ENCODE measurements at regions not wholly inside any gene's neighbourhood (a gene's known extent, or its start where the extent isn't known, plus 50 kb on each side); places are given as distances from the start of the nearest gene placed in this dataset.

- DNase-seq = no peak
Observed at GRCh38 chr2:38446906-38447561, 70.0 kb upstream of the ATL2 start.

DNA sequence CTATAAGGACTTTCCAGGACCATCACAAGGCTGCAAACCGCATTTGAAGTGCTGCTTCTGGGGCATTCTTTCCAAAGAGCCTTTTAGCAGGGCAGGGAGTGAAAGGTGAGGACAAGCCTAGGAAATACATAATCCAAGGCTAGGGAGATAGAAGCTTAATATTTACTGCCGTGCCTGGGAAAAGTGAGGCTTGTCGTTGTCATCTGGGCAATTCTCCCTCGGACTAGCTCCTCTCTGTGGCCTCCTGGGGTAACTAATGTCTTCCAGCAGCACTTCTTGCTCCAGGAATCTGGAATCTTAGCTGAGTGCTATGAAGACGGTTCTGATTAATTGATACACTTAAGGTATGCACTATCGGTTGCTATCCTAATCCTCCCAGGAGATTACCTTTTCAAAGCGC, 69.3 kb upstream of the ATL2 start:
- DNase-seq = no peak

GRCh38 chr2:38444247-38444646, 67.2 kb upstream of the ATL2 start:
- no peak for DNase-seq

DNA sequence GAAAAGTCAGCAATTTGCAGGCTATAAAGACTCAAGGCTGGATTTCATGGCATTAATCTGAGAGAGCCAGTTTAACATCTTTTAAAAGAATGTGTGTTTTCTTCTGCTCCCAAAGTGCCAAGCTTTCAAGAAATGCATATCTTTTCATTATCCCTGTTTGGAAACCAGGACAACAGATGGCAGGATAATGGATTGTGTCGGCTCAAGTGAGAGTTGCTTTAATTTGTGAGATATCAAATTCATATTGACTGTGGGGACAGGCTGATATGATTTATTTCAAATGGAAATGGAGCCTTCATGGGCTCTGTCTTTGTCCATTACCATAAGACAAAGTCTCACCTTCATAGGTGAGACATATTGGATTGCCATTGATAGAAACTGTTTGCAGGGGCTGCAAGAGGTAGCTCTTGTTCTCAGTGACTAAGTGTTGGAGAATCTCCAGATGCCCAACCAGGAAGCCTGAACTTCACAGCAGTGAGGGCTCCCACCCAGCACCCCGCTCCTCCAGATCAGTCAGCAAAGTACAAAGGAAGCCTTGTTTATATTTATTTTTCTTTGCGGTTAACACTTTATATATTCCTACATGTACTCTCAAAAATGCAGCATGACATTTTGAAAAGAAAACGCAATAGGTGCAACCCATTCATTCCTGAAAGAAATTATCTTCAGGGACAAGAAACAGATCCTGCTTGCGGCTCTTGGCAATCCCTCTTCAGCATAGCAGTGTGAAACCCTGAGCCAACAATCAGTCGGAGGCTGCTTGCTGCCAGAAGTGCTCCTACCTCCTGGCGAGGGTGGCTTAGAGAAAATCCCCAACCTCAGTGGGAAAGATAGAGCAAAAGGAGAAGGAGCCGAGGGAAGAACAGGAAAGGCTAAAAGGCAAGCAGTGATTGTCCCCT, 65.8 kb upstream of the ATL2 start:
- no peak for DNase-seq

DNA sequence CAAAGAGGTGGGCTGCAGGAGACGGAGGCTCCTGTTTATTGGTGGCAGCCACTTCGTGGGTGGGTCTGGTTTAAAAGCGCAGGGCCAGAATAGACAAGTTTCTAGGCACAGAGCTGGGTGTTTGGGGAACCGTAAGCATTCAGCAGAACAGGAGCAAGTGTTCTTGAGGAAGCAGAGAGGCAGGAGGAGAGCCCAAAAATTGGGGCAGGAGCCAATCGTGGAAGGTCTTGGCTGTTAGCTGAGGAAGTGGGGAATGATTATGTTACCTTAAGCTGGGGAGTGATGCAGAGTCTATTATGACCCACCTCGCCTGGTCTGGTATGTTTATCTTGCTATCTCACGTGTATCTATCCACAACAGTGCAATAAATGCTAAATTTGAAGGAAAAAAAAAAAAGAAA, 64.3 kb upstream of the ATL2 start:
- DNase-seq = no peak

- no peak for DNase-seq
Observed at GRCh38 chr2:38440655-38441054, 63.6 kb upstream of the ATL2 start.

DNA sequence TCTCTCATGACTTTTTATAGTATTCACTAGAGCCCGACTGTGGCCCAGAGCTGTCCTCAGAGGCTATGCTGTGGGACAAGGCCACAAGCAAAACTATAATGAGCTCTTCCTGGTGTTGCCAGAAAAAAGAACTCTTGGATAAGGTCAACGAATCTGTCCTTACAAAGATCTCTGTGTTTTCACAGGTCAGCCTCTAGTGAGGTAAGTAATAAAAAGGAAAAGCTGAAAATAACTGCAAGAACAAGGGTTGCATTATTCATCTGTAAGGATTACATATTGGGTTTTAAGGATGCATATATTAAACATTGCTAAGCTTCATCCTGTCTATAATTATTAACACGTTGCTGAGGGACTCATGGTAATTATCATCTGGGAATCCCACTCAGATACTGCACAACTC, 62.8 kb upstream of the ATL2 start:
- DNase-seq = no peak

DNA sequence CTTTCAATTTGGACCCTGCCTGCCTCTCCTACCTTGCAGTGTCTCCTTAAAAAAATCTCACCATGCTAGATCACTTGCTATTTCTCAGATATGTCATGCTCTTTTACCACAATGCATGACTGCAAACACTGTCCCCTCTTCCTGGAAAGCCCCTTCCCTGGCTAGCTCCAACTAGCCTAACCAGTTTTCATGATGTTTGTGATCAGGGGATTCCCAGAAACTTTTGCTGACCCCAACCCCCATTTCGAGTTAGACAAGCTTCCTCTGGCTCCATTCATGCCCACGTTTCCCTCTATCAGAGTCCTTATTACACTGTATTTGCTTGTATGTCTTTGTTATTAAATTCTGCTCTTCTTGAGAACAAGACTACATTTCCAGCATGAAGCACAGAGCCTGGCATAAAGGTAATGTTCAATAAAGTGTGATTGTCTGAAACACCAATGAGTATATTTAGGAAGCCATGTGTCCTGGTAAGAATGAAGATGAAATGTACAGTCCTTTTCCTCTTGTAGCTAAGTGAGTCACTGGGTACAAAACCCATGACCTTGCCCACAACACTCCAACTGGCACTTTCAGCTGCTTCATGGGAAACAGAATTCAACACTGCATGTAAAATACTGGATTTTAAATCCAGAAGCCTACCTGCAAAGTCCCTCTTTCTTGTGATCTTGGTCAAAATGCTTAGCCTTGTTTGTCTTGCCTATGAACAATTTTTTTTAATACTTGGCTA, 62.0 kb upstream of the ATL2 start:
- DNase-seq = no peak

DNA sequence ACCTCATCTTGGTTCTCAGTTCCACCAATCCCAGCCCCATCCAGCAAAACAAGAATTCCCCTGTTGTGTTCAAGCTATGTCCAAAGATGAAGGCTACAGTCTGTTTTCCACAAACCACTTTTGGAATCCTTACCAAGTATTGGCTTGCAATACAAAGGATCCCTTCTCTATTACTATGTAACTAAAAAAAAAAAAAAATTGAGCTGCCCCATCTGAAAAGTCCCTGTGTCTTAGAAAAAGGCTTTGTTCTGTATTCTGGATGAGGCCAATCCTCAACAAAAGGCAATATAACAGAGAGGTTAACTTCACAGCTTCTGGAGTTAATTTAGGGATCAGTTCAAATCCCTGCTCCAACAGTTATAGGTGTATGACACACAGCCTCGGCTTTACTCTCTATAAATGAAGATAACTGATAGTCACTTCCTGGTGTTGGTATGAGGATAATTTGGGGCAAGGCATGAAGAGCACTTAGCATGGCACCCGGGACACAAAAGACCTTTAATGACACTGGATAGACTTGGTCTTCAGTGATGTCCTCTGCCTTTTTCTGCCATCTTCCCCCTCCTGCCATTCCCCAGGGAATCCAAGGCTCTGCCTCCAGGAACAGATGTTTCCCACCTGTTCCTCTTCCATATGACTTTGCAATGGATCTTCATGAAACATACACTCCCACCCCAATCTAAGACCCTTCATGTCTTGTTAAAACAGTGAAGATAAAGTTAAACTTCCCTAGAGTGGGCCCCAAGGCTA, 61.2 kb upstream of the ATL2 start:
- no peak for DNase-seq

DNA sequence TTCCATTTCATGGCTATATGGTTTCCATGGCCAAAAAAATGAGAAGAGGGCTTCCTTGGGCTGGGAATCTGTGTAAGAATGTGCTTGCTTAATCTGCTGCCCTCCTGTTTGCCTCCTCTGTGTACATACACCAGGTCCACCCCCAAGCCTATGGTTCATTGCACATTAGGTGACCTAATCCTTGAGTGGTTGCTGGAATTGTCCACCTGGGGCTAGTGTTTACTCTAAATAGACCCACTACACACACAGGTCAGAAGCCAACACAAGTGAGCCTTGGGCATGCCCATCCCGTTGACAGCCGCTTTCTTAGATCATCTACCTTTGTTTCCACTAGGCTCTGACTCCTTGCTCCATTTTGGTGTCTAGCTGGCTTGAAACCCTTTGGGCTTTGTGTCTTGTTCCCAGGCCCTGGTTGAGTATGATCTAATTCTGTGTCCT, 59.2 kb upstream of the ATL2 start:
- DNase-seq = no peak

GRCh38 chr2:38435775-38436174, 58.7 kb upstream of the ATL2 start:
- no peak for DNase-seq

DNA sequence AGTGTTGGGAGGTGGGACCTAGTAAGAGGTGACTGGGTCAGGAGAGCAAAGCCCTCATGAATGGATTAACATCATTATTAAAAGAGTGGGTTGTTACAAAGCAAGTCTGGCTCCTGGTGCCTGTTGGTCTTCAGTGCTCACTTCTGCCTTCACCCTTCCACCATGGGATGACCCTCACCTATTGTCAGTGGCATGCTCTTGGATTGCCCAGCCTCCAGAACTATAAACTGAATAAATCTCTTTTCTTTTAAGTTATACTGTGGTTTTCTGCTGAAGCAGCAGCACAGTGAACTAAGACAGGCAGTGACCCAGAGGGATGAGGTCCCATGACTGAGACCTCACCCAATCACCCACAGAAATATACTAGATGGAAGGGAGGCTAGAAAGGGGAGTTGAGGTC, 57.5 kb upstream of the ATL2 start:
- DNase-seq = no peak

DNA sequence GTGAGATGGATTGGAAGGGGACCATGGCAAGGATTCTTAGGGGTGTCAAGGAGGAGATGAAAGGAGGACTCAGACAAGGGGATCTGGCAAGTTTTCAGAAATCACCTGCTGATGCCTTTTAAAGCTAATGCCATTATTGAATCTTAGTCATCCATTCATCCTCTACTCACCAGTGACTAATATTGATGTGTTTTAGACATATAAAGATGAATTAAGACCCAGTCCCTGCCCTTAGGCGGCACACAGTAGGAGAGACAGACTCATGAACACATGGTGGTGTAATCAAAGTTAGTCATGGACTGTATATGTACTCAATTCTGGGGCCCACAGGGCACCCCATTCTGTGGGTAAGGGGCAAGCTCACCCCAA, 56.5 kb upstream of the ATL2 start:
- DNase-seq = no peak

DNA sequence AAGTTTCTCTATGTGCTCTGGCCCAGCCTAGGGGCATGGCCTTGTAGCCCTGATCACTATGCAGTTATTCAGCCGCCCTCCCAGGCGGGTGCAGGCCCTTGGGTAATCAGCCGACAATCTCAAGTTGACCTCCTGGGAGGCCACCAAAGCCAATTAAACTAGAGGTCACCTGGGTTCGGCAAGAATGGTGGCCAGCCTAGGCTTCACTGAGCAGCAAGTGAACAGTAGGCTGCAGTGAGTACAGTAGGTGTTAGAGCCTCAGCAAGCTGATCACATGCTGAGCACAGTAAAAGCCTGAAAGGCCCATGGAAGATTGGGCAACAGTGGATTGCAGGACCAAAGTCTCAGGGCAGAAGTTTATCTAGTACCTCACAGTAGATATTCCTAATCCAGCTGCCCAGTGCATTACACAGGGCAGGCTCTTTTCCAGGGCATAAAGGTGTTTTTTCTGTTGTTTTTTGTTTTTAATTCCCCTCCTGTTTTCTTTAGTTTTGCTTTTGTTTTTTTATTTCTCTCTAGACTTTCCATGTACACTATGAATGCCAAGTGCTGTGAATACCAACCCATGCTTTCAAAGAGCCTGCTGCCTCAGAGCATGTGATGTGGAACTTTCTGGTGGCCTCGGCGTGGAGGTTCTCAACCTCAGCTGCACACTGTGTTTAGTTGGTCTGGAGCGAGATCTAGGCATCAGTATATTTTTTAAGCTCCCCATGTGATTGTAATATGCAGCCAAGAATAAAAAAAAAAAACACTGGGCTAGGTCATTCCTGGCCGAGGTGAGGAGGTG, 55.9 kb upstream of the ATL2 start:
- DNase-seq = no peak

DNA sequence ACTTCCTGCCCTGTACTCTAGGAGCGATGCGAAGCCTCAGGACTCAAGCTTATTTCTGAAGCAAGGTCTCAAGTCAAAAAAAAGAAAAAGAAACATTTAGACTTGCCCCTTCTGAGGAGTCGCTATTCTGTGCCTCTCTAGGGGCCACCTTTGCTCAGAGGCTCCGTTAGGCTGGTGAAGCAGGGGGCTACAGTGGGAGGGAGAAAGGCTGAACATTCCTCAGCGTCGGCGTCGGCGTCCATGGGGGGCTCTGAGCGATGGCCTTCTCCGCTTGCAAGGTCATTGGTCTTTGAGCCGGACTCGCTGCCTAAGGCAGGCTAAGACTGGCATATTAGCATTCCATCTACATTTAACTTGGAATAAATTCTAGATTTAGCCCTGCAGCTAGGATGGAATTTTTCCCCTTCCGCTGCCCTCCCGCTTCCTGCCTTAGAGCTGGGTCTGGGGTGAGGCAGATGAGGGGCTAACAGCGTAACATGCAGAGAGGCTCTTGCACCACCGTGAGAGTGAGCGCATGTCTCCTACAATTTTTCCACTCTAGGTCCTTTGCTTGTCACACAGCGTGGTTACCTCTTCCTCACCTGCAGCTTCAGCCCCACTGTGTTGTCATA, 53.6 kb upstream of the ATL2 start:
- no peak for DNase-seq

GRCh38 chr2:38430196-38430595, 53.1 kb upstream of the ATL2 start:
- DNase-seq = no peak

GRCh38 chr2:38427936-38428335, 50.9 kb upstream of the ATL2 start:
- no peak for DNase-seq

GRCh38 chr2:38427054-38427453, 50.0 kb upstream of the ATL2 start:
- no peak for DNase-seq
